Thymus (tissue), 11 donors: ENCODE measurements at regions not wholly inside any gene's neighbourhood (a gene's known extent, or its start where the extent isn't known, plus 50 kb on each side); places are given as distances from the start of the nearest gene placed in this dataset.

Source experiments
- DNase-seq, 9 donors: peaks; one replicate each; pipeline ENCODE4 v3.0.0-alpha.2; 2013; ENCODE audit warnings: low spot score in 9 of 9, low read depth in 6 of 9, missing footprints in 1 of 9
- H3K27ac ChIP-seq, 2 donors: one replicate each; pipeline ENCODE4 v1.5.1; 2013; ENCODE audit warnings: control low read depth in 1 of 2, low read depth in 1 of 2, low read length in 1 of 2, mild to moderate bottlenecking in 1 of 2, moderate library complexity in 1 of 2
- H3K27me3 ChIP-seq, 2 donors: one replicate each; pipeline ENCODE4 v1.5.1; 2013; ENCODE audit warnings: low read length in 1 of 2; ENCODE audit not compliant: control insufficient read depth in 2 of 2, insufficient read depth in 1 of 2
- H3K36me3 ChIP-seq, 2 donors: one replicate each; pipeline ENCODE4 v1.5.1; 2013; ENCODE audit warnings: low read length in 1 of 2, mild to moderate bottlenecking in 1 of 2, moderate library complexity in 1 of 2; ENCODE audit not compliant: control insufficient read depth in 2 of 2, insufficient read depth in 2 of 2
- H3K4me1 ChIP-seq, 2 donors: one replicate each; pipeline ENCODE4 v1.5.1; 2013; ENCODE audit warnings: low read length in 2 of 2; ENCODE audit not compliant: control insufficient read depth in 2 of 2, insufficient read depth in 2 of 2
- H3K4me3 ChIP-seq, 2 donors: one replicate each; pipeline ENCODE4 v1.5.1; 2013; ENCODE audit warnings: low read length in 2 of 2, control low read depth in 1 of 2, mild to moderate bottlenecking in 1 of 2
- H3K9me3 ChIP-seq, 2 donors: one replicate each; pipeline ENCODE4 v1.5.1; 2013; ENCODE audit warnings: low read length in 1 of 2, mild to moderate bottlenecking in 1 of 2; ENCODE audit not compliant: control insufficient read depth in 2 of 2, insufficient read depth in 1 of 2
- WGBS: extraction: QIAGEN DNeasy Blood & Tissue Kit; methylation state at CpG from one replicate; pipeline ENCODE4 v1.1.7; 2013; 5-methylcytosine and 5-hydroxymethylcytosine counted together
- donor health status: healthy.

GRCh38 chr4:132123870-132124623, 1025.0 kb upstream of the PCDH10 start:
- Histone ChIP-seq H3K4me3 (no peak overlapping the region), H3K4me1 (no peaks in the 10 kb centered on the region), H3K27me3 (no peaks in the 10 kb centered on the region), H3K9me3 (no peaks in the 10 kb centered on the region), H3K36me3 (no peaks in the 10 kb centered on the region), H3K27ac (no peak overlapping the region)
- WGBS, result 91% methylated on average over 15 of the region's 15 CpGs
- no peak for DNase-seq

- 100% methylated on average over 1 of the region's 1 CpG for WGBS
- Histone ChIP-seq H3K27me3 (no peaks in the 10 kb centered on the region), H3K4me1 (no peaks in the 10 kb centered on the region), H3K9me3 (no peaks in the 10 kb centered on the region), H3K4me3 (no peak overlapping the region), H3K36me3 (no peaks in the 10 kb centered on the region), H3K27ac (no peak overlapping the region)
- DNase-seq, result no peak
Measured at GRCh38 chr4:132124624-132124974, 1024.5 kb upstream of the PCDH10 start.

- no peaks in the 10 kb centered on the region for H3K36me3 ChIP-seq
- H3K27ac ChIP-seq, result no peak overlapping the region
- DNase-seq, result no peak
- 94% methylated on average over 2 of the region's 2 CpGs for WGBS
- H3K9me3 ChIP-seq, result no peaks in the 10 kb centered on the region
- no peak overlapping the region for H3K4me3 ChIP-seq
- H3K4me1 ChIP-seq, result no peaks in the 10 kb centered on the region
- no peaks in the 10 kb centered on the region for H3K27me3 ChIP-seq
Measured at GRCh38 chr4:132125131-132125530, 1024.0 kb upstream of the PCDH10 start.

GRCh38 chr4:132132433-132132832, 1016.7 kb upstream of the PCDH10 start:
- H3K27ac ChIP-seq, result no peak overlapping the region
- H3K27me3 ChIP-seq, result no peaks in the 10 kb centered on the region
- H3K4me1 ChIP-seq, result no peaks in the 10 kb centered on the region
- H3K4me3 ChIP-seq, result no peak overlapping the region
- DNase-seq, result no peak
- no peaks in the 10 kb centered on the region for H3K9me3 ChIP-seq
- H3K36me3 ChIP-seq, result no peaks in the 10 kb centered on the region
- WGBS, result 83% methylated on average over 2 of the region's 2 CpGs

GRCh38 chr4:132169660-132170059, 979.4 kb upstream of the PCDH10 start:
- DNase-seq, result no peak
- H3K4me3 ChIP-seq, result no peak overlapping the region
- 95% methylated on average over 5 of the region's 5 CpGs for WGBS
- no peaks in the 10 kb centered on the region for H3K27me3 ChIP-seq
- H3K4me1 ChIP-seq, result no peaks in the 10 kb centered on the region
- no peak overlapping the region for H3K27ac ChIP-seq
- peaks cover 0 to 4% of the 10 kb centered on the region in 2 donors for H3K9me3 ChIP-seq
- no peaks in the 10 kb centered on the region for H3K36me3 ChIP-seq

GRCh38 chr4:132180020-132180427, 969.1 kb upstream of the PCDH10 start:
- Histone ChIP-seq H3K4me1 (no peaks in the 10 kb centered on the region), H3K36me3 (no peaks in the 10 kb centered on the region), H3K27ac (no peak overlapping the region), H3K9me3 (peaks cover 0 to 5% of the 10 kb centered on the region in 2 donors), H3K27me3 (no peaks in the 10 kb centered on the region), H3K4me3 (no peak overlapping the region)
- no peak for DNase-seq
- 91% methylated on average over 2 of the region's 2 CpGs for WGBS

- no peak for DNase-seq
- H3K4me3 ChIP-seq, result no peak overlapping the region
- WGBS, result 97% methylated on average over 3 of the region's 3 CpGs
Measured at GRCh38 chr4:132195176-132195575, 953.9 kb upstream of the PCDH10 start.

GRCh38 chr4:132203618-132204017, 945.5 kb upstream of the PCDH10 start:
- Histone ChIP-seq H3K4me1 (no peaks in the 10 kb centered on the region), H3K4me3 (no peak overlapping the region), H3K9me3 (no peaks in the 10 kb centered on the region), H3K36me3 (no peaks in the 10 kb centered on the region), H3K27ac (no peak overlapping the region), H3K27me3 (no peaks in the 10 kb centered on the region)
- 81% methylated on average over 2 of the region's 2 CpGs for WGBS
- no peak for DNase-seq

More at GRCh38 chr4:132195176-132195575, 953.9 kb upstream of the PCDH10 start:
- Histone ChIP-seq H3K27me3 (no peaks in the 10 kb centered on the region), H3K4me1 (no peaks in the 10 kb centered on the region), H3K27ac (no peak overlapping the region), H3K36me3 (no peaks in the 10 kb centered on the region), H3K9me3 (no peaks in the 10 kb centered on the region)

- peaks cover 0 to 3% of the 10 kb centered on the region in 2 donors for H3K9me3 ChIP-seq
- no peaks in the 10 kb centered on the region for H3K4me1 ChIP-seq
- 96% methylated on average over 2 of the region's 2 CpGs for WGBS
Measured at GRCh38 chr4:132214519-132214918, 934.6 kb upstream of the PCDH10 start.

More at GRCh38 chr4:132214519-132214918, 934.6 kb upstream of the PCDH10 start:
- Histone ChIP-seq H3K27ac (no peak overlapping the region), H3K27me3 (no peaks in the 10 kb centered on the region), H3K36me3 (no peaks in the 10 kb centered on the region), H3K4me3 (no peak overlapping the region)
- no peak for DNase-seq
